Ovary (tissue), 7 donors: ENCODE measurements at regions not wholly inside any gene's neighbourhood (a gene's known extent, or its start where the extent isn't known, plus 50 kb on each side); places are given as distances from the start of the nearest gene placed in this dataset.

Experiments used
- DNase-seq, 5 donors: peaks; one replicate each; pipeline ENCODE4 v3.0.0-alpha.2; 2019 to 2020
- H3K27ac ChIP-seq, 2 donors: fragments of 200-600 bp; one replicate each; pipeline versions ENCODE4 v1.5.1 to v1.8.0; 2019 to 2022
- H3K27me3 ChIP-seq: fragments of 200-600 bp; one replicate; pipeline ENCODE4 v1.8.0; 2022
- H3K36me3 ChIP-seq: fragments of 200-600 bp; sonication (generic); one replicate; pipeline ENCODE4 v1.5.1; 2019
- H3K4me1 ChIP-seq: one replicate; pipeline ENCODE4 v1.8.1; 2013; ENCODE audit warnings: mild to moderate bottlenecking, moderate library complexity; ENCODE audit not compliant: insufficient read depth
- H3K4me3 ChIP-seq: fragments of 200-600 bp; sonication (generic); one replicate; pipeline ENCODE4 v1.5.1; 2017
- H3K9me3 ChIP-seq, 2 donors: fragments of 200-600 bp in 1 of 2; sonication (generic) in 1 of 2; one replicate each; pipeline versions ENCODE4 v1.5.1 to v1.8.1; 2013 to 2019; ENCODE audit warnings: mild to moderate bottlenecking in 1 of 2, moderate library complexity in 1 of 2
- EP300 ChIP-seq: sonication (generic); formaldehyde crosslinking; IDR thresholded peaks from one replicate; pipeline ENCODE4 v1.6.1; 2017; ENCODE audit warnings: antibody characterized with exemption
- POLR2A ChIP-seq: fragments of 450-650 bp; IDR thresholded peaks from one replicate; pipeline ENCODE4 v1.6.1; 2017; ENCODE audit warnings: antibody characterized with exemption, mild to moderate bottlenecking, moderate library complexity
- WGBS, 3 donors: extraction: QIAGEN DNeasy Blood & Tissue Kit in 1 of 3; methylation state at CpG; one replicate each; pipeline versions ENCODE4 v1.1.5 to v1.1.7; 2013 to 2017; 5-methylcytosine and 5-hydroxymethylcytosine counted together
- intact Hi-C, 4 donors: fragments of 100-400 bp; cut with DNase I; formaldehyde crosslinking; loops; one replicate each; pipeline versions ENCODE4 v1.11.0 to v1.15.1; 2022 to 2023
- TF ChIP-seq, protein P1 (sequence below), 3 donors: fragments of 450-650 bp in 2 of 3; fragments of 200-600 bp in 1 of 3; IDR thresholded peaks; one replicate each; pipeline versions ENCODE4 v1.5.1 to v1.8.0; 2016 to 2022; ENCODE audit warnings: antibody characterized with exemption in 3 of 3, mild to moderate bottlenecking in 1 of 3
- donor health status: DM: no; HTN: no; CAD: no; lungs with moderate emphysema.
- donor health status: DM: no; HTN: no; CAD: no.
- donor health status: Bipolar disorder and iron deficiency.
- donor health status: DM: no; HTN: no; CAD: no.
- donor health status: DM: yes; HTN: yes; CAD: no.

DNA sequence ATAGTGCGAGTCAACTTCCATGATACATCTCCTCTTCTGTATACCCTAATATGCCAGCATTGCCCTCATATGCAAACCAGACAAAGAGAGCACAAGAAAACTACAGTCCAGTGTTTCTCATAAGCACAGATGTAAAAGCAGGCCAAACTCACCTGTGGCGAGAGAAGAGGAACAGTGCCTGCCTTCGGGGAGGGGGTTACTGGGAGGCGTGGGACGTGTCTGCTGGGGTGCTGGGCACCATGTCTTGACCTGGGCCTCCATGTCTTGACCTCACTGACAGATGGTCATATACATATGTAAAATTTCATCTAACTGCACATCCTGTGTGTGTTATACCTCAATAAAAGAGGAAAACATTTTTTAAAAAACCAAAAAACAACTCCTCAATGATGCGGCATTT, 159.3 kb upstream of the PPP1R26 start:
- TF ChIP-seq POLR2A = no peak
- no peak overlapping the region for H3K4me3 ChIP-seq
- H3K27ac ChIP-seq = no peak overlapping the region
- H3K36me3 ChIP-seq = no peaks in the 10 kb centered on the region
- H3K4me1 ChIP-seq = no peaks in the 10 kb centered on the region
- DNase-seq = no peak
- H3K9me3 ChIP-seq = peaks cover 0 to 4% of the 10 kb centered on the region in 2 donors
- intact Hi-C loops = no loop called here
- 83 to 89% (median 84%) methylated on average over 6 of the region's 6 CpGs for WGBS, 3 donors
- H3K27me3 ChIP-seq = no peaks in the 10 kb centered on the region

DNA sequence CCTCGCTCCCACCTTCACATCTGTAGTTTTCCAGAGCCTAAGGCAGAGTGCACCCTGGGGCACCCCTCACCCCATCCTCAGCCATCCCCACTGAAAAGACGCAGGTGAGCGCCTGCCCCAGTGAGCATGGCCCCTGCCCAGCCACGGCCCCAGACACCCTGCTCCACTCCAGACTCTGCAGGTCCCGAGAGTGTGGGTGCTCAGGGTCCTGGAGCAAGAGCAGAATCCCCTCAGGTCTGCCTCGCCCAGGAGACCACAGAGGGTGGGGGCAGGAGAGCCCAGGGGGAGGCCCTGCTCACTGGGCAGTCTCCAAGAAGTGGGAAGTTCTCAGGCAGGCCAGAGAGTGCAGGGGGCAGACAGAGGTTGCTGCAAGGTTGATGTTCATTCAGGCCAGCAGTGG, 158.6 kb upstream of the PPP1R26 start:
- Histone ChIP-seq H3K27me3 (no peaks in the 10 kb centered on the region), H3K9me3 (peaks cover 0 to 4% of the 10 kb centered on the region in 2 donors), H3K27ac (no peak overlapping the region), H3K36me3 (no peaks in the 10 kb centered on the region), H3K4me1 (no peaks in the 10 kb centered on the region), H3K4me3 (no peak overlapping the region)
- TF ChIP-seq POLR2A (no peak), EP300 (no peak)
- TF ChIP-seq, protein P1, sequence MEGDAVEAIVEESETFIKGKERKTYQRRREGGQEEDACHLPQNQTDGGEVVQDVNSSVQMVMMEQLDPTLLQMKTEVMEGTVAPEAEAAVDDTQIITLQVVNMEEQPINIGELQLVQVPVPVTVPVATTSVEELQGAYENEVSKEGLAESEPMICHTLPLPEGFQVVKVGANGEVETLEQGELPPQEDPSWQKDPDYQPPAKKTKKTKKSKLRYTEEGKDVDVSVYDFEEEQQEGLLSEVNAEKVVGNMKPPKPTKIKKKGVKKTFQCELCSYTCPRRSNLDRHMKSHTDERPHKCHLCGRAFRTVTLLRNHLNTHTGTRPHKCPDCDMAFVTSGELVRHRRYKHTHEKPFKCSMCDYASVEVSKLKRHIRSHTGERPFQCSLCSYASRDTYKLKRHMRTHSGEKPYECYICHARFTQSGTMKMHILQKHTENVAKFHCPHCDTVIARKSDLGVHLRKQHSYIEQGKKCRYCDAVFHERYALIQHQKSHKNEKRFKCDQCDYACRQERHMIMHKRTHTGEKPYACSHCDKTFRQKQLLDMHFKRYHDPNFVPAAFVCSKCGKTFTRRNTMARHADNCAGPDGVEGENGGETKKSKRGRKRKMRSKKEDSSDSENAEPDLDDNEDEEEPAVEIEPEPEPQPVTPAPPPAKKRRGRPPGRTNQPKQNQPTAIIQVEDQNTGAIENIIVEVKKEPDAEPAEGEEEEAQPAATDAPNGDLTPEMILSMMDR (IDR thresholded peaks at IDR 0.05) = no peak
- DNase-seq = no peak
- intact Hi-C loops = no loop called here
- WGBS, 3 donors = 73 to 78% (median 75%) methylated on average over 6 of the region's 6 CpGs

GRCh38 chr9:135321580-135321979, 158.0 kb upstream of the PPP1R26 start:
- peaks cover 0 to 4% of the 10 kb centered on the region in 2 donors for H3K9me3 ChIP-seq
- no peaks in the 10 kb centered on the region for H3K27me3 ChIP-seq
- no peak for DNase-seq
- H3K4me3 ChIP-seq = no peak overlapping the region
- intact Hi-C loops = no loop called here
- H3K27ac ChIP-seq = no peak overlapping the region
- TF ChIP-seq EP300 (no peak), POLR2A (no peak)
- TF ChIP-seq, protein P1 (IDR thresholded peaks at IDR 0.05) = no peak
- H3K4me1 ChIP-seq = no peaks in the 10 kb centered on the region
- WGBS, 3 donors = 66 to 72% (median 67%) methylated on average over 4 of the region's 4 CpGs
- H3K36me3 ChIP-seq = no peaks in the 10 kb centered on the region

DNA sequence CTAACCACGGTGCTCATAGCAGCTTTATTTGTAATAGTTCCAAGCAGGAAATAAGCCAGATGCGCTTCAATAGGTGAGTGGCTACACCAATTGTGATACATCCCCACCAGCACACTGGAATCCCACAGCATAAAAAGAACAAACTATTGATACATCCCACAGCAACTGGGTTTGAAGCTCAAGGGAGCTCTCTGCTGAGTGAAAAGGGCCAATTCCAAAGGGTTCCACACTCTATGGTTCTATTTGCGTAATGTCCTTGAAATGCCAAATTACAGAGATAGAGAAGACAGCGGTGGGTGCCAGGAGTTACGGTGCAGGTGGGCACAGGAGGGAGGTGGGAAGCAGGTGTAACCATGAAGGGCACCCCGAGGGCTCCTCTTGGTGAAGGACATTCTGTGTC, 155.3 kb upstream of the PPP1R26 start:
- no peaks in the 10 kb centered on the region for H3K4me1 ChIP-seq
- H3K36me3 ChIP-seq = no peaks in the 10 kb centered on the region
- H3K27ac ChIP-seq = no peak overlapping the region
- no peaks in the 10 kb centered on the region for H3K27me3 ChIP-seq
- WGBS, 3 donors = 54 to 76% (median 59%) methylated on average over 6 of the region's 6 CpGs
- TF ChIP-seq, protein P1 (IDR thresholded peaks at IDR 0.05) = no peak
- no peak for TF ChIP-seq POLR2A
- no peak for TF ChIP-seq EP300
- H3K9me3 ChIP-seq = peaks cover 0 to 4% of the 10 kb centered on the region in 2 donors
- intact Hi-C loops = no loop called here
- no peak for DNase-seq
- H3K4me3 ChIP-seq = no peak overlapping the region

- Histone ChIP-seq H3K27ac (no peak overlapping the region), H3K36me3 (no peaks in the 10 kb centered on the region), H3K9me3 (peaks cover 0 to 4% of the 10 kb centered on the region in 2 donors), H3K27me3 (no peaks in the 10 kb centered on the region), H3K4me1 (no peaks in the 10 kb centered on the region), H3K4me3 (no peak overlapping the region)
- no peak for DNase-seq
- intact Hi-C loops = no loop called here
- 82 to 91% (median 88%) methylated on average over 7 of the region's 7 CpGs for WGBS, 3 donors
- TF ChIP-seq EP300 = no peak
- TF ChIP-seq, protein P1 (IDR thresholded peaks at IDR 0.05) = no peak
- TF ChIP-seq POLR2A = no peak
Observed at GRCh38 chr9:135326141-135326540, 153.4 kb upstream of the PPP1R26 start.
